ENCODE measurements at regions not wholly inside any gene's neighbourhood (a gene's known extent, or its start where the extent isn't known, plus 50 kb on each side); places are given as distances from the start of the nearest gene placed in this dataset.

DNA sequence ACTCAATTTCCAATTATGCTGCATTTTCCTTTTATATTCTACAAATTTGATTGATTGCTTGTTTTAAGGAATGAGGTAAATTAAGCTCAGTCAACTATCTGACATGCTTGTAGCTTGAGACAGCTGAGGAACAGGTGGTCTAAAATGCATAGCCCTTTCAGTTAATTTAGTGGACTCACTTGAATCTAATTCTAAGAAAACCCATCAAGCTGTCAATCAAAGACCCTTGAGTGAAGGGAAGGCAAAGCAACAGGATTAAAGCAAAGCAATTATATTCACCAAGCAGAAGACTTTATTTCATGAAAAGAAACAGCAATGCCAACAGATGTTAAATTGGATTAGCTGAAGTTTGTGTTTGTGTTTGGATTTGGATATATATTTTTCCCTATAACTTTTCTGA lies 228.5 kb downstream of the ARPP21 start (continued):
- no peak for TF ChIP-seq NANOG (IDR thresholded peaks at IDR 0.05; ENCODE audit: insufficient read depth, low read depth, low read length, poor library complexity, severe bottlenecking)
- TF ChIP-seq, protein P1, sequence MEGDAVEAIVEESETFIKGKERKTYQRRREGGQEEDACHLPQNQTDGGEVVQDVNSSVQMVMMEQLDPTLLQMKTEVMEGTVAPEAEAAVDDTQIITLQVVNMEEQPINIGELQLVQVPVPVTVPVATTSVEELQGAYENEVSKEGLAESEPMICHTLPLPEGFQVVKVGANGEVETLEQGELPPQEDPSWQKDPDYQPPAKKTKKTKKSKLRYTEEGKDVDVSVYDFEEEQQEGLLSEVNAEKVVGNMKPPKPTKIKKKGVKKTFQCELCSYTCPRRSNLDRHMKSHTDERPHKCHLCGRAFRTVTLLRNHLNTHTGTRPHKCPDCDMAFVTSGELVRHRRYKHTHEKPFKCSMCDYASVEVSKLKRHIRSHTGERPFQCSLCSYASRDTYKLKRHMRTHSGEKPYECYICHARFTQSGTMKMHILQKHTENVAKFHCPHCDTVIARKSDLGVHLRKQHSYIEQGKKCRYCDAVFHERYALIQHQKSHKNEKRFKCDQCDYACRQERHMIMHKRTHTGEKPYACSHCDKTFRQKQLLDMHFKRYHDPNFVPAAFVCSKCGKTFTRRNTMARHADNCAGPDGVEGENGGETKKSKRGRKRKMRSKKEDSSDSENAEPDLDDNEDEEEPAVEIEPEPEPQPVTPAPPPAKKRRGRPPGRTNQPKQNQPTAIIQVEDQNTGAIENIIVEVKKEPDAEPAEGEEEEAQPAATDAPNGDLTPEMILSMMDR (IDR thresholded peaks at IDR 0.05; ENCODE audit: control extremely low read depth in 1 of 3, insufficient read depth in 1 of 3, low read depth in 1 of 3, low read length in 3 of 3): no peak
- no peak for TF ChIP-seq EGR1 (IDR thresholded peaks at IDR 0.05; ENCODE audit: borderline replicate concordance, low read depth, low read length)
- no peak for TF ChIP-seq RNF2 (IDR thresholded peaks at IDR 0.05; ENCODE audit: borderline replicate concordance, low read depth, low read length, missing control alignments, poor library complexity, severe bottlenecking)
- TF ChIP-seq ASH2L (IDR thresholded peaks at IDR 0.05; ENCODE audit: low read length): no peak
- TF ChIP-seq RFX5 (IDR thresholded peaks at IDR 0.05; ENCODE audit: borderline replicate concordance, low read depth, low read length): no peak

Data from H1 (cell line).